HepG2 (cell line): ENCODE measurements at regions not wholly inside any gene's neighbourhood (a gene's known extent, or its start where the extent isn't known, plus 50 kb on each side); places are given as distances from the start of the nearest gene placed in this dataset.

Experiments used
- ATAC-seq: fragments of 200-7000 bp; cut with Tn5 transposase; 3 replicates; pipeline ENCODE4 v1.9.1; 2020; ENCODE audit warnings: mild to moderate bottlenecking, moderate library complexity
- BruUV-seq: library from RNA; stranded (reverse); fragments of 400-500 nt; replicated peaks from 2 replicates; lab custom pipeline; 2021; lab: Mats Ljungman, UMichigan
- CTCF ChIA-PET: fragments of 300-600 bp; formaldehyde crosslinking; extraction: SDS; loops from one replicate; lab custom pipeline; 2021; ENCODE audit warnings: low total read pairs, inconsistent platforms, low intra/inter-chr PET ratio; lab: Yijun Ruan, JAX
- POLR2A ChIA-PET: fragments of 350-600 bp; sonication (Branson Sonifier 250); formaldehyde crosslinking; loops from one replicate; lab custom pipeline; 2020; ENCODE audit warnings: antibody characterized with exemption, inconsistent platforms; lab: Yijun Ruan, JAX
- DNase-seq: peaks from one replicate; pipeline ENCODE4 v3.0.0-alpha.2; 2015; ENCODE audit warnings: low spot score
- FAIRE-seq: peaks from 3 replicates; lab custom pipeline; 2011; peaks lifted over from hg19 to GRCh38; lab: Jason Lieb, UNC
- H2AFZ ChIP-seq: one replicate; pipeline ENCODE4 v1.6.1; 2011; ENCODE audit warnings: low read length, inconsistent platforms
- H3K27ac ChIP-seq: fragments of 300-600 bp; 3 replicates; pipeline ENCODE4 v1.8.0; 2011; ENCODE audit warnings: mixed run types, mild to moderate bottlenecking, mixed read lengths, low read length, inconsistent platforms; ENCODE audit not compliant: insufficient read depth; ENCODE audit errors: extremely low read length
- H3K27me3 ChIP-seq, 2 experiments: fragments of 200-600 bp in 1 of 2; 2 replicates in 1 of 2; 3 replicates in 1 of 2; pipeline versions ENCODE4 v1.6.0 to v1.8.0; 2011; ENCODE audit warnings: low read length in 2 of 2, mild to moderate bottlenecking in 2 of 2, moderate library complexity in 2 of 2, inconsistent platforms in 1 of 2; ENCODE audit not compliant: insufficient read depth in 2 of 2, control insufficient read depth in 1 of 2
- H3K36me3 ChIP-seq, 2 experiments: fragments of 200-600 bp in 1 of 2; replicated peaks in 1 of 2; 2 replicates in 1 of 2; 3 replicates in 1 of 2; pipeline versions ENCODE4 v1.5.1 to v1.8.0; 2011; ENCODE audit warnings: low read length in 2 of 2, inconsistent platforms in 1 of 2; ENCODE audit not compliant: insufficient read depth in 2 of 2, control insufficient read depth in 1 of 2
- H3K4me1 ChIP-seq: 2 replicates; pipeline ENCODE4 v1.5.1; 2012; ENCODE audit warnings: low read length, inconsistent platforms; ENCODE audit not compliant: insufficient read depth
- H3K4me2 ChIP-seq: 2 replicates; pipeline ENCODE4 v1.6.0; 2011; ENCODE audit warnings: low read depth, low read length, inconsistent platforms
- H3K4me3 ChIP-seq, 3 experiments: fragments of 200-600 bp in 1 of 3; sonication (generic), shearing (Covaris generic) in 1 of 3; replicated peaks in 1 of 3; 2 replicates each; pipeline ENCODE4 v1.5.1; 2011 to 2016; ENCODE audit warnings: low read length in 3 of 3, inconsistent platforms in 2 of 3, low read depth in 2 of 3, mild to moderate bottlenecking in 2 of 3, control low read depth in 1 of 3, mixed read lengths in 1 of 3; ENCODE audit not compliant: insufficient read depth in 1 of 3
- H3K79me2 ChIP-seq: one replicate; pipeline ENCODE4 v1.6.1; 2011; ENCODE audit warnings: low read length, inconsistent platforms; ENCODE audit not compliant: insufficient read depth
- H3K9ac ChIP-seq: 2 replicates; pipeline ENCODE4 v1.6.0; 2011; ENCODE audit warnings: mild to moderate bottlenecking, low read depth, low read length, inconsistent platforms; ENCODE audit not compliant: insufficient read depth
- H3K9me3 ChIP-seq: 2 replicates; pipeline ENCODE4 v1.5.1; 2012; ENCODE audit warnings: mild to moderate bottlenecking, low read length
- H4K20me1 ChIP-seq: 2 replicates; pipeline ENCODE4 v1.6.0; 2011; ENCODE audit warnings: inconsistent platforms, mild to moderate bottlenecking, low read length, moderate library complexity; ENCODE audit not compliant: insufficient read depth
- CBFB ChIP-seq: sonication (generic); formaldehyde crosslinking; IDR thresholded peaks from 2 replicates; pipeline ENCODE4 v1.4.0; 2020; ENCODE audit warnings: missing genetic modification reagents
- CHCHD3 ChIP-seq: sonication (generic); formaldehyde crosslinking; IDR thresholded peaks from 2 replicates; pipeline ENCODE4 v1.8.0; 2022; ENCODE audit warnings: mild to moderate bottlenecking, missing genetic modification reagents, moderate library complexity
- FOXM1 ChIP-seq: sonication (generic); formaldehyde crosslinking; IDR thresholded peaks from 2 replicates; pipeline ENCODE4 v1.5.0; 2020; ENCODE audit warnings: missing genetic modification reagents
- HHEX ChIP-seq: IDR thresholded peaks from 2 replicates; pipeline ENCODE4 v1.6.1; 2016; ENCODE audit warnings: control low read depth
- KDM3A ChIP-seq: IDR thresholded peaks from 2 replicates; pipeline ENCODE4 v1.6.1; 2018; ENCODE audit warnings: low read depth, missing compliant biosample characterization
- KDM5A ChIP-seq: fragments of 200-600 bp; sonication (generic); IDR thresholded peaks from 2 replicates; pipeline ENCODE4 v1.7.0; 2018; ENCODE audit warnings: antibody characterized with exemption, mild to moderate bottlenecking, low read length, borderline replicate concordance
- MAFF ChIP-seq: IDR thresholded peaks from 2 replicates; pipeline ENCODE4 v1.6.1; 2011; ENCODE audit warnings: low read depth, low read length, improper control_type of control experiment
- MAFG ChIP-seq: sonication (generic); formaldehyde crosslinking; IDR thresholded peaks from 2 replicates; pipeline ENCODE4 v1.5.1; 2020; ENCODE audit warnings: mild to moderate bottlenecking, missing genetic modification reagents
- MAFK ChIP-seq, 2 experiments: IDR thresholded peaks in 1 of 2; conservative IDR thresholded peaks in 1 of 2; 2 replicates each; pipeline ENCODE4 v1.6.1; 2011; ENCODE audit warnings: improper control_type of control experiment in 2 of 2, low read length in 2 of 2
- MTA1 ChIP-seq: sonication (generic); formaldehyde crosslinking; IDR thresholded peaks from 2 replicates; pipeline ENCODE4 v1.4.0; 2020; ENCODE audit warnings: missing genetic modification reagents, mild to moderate bottlenecking, borderline replicate concordance
- PHF8 ChIP-seq: sonication (generic); formaldehyde crosslinking; IDR thresholded peaks from 2 replicates; pipeline ENCODE4 v1.5.0; 2020; ENCODE audit warnings: missing genetic modification reagents
- POGZ ChIP-seq: sonication (generic); formaldehyde crosslinking; IDR thresholded peaks from 2 replicates; pipeline ENCODE4 v1.4.0; 2020; ENCODE audit warnings: mild to moderate bottlenecking, missing genetic modification reagents
- SIN3B ChIP-seq: fragments of 150-350 bp; IDR thresholded peaks from 2 replicates; pipeline ENCODE4 v1.6.1; 2014; ENCODE audit warnings: low read length
- SP140L ChIP-seq: sonication (generic); formaldehyde crosslinking; IDR thresholded peaks from 2 replicates; pipeline ENCODE4 v1.4.0; 2020; ENCODE audit warnings: missing genetic modification reagents, borderline replicate concordance
- ZFP1 ChIP-seq: IDR thresholded peaks from 2 replicates; pipeline ENCODE4 v1.6.1; 2016
- ZFP36L2 ChIP-seq: sonication (generic); formaldehyde crosslinking; IDR thresholded peaks from 2 replicates; pipeline ENCODE4 v1.4.0; 2020; ENCODE audit warnings: missing genetic modification reagents
- ZKSCAN1 ChIP-seq: fragments of 150-350 bp; IDR thresholded peaks from 2 replicates; pipeline ENCODE4 v1.6.1; 2014; ENCODE audit warnings: low read length
- ZNF547 ChIP-seq: sonication (generic); formaldehyde crosslinking; IDR thresholded peaks from 2 replicates; pipeline ENCODE4 v1.5.1; 2020; ENCODE audit warnings: mild to moderate bottlenecking, missing genetic modification reagents
- ZNF558 ChIP-seq: sonication (generic); formaldehyde crosslinking; IDR thresholded peaks from 2 replicates; pipeline ENCODE4 v1.9.0; 2022; ENCODE audit warnings: mild to moderate bottlenecking, missing genetic modification reagents, borderline replicate concordance
- WGBS: methylation state at CpG from one replicate; pipeline ENCODE4 v1.1.6; 2017; ENCODE audit warnings: low lambda C conversion rate; 5-methylcytosine and 5-hydroxymethylcytosine counted together
- in situ Hi-C: cut with HindIII; loops from 2 replicates; pipeline ENCODE4 v1.10.0; 2017; ENCODE audit warnings: low pct_unique_long_range_greater_than_20kb; ENCODE audit not compliant: extremely low pct_ligation_motif_present
- intact Hi-C: fragments of 100-400 bp; cut with micrococcal nuclease; formaldehyde crosslinking; loops from one replicate; pipeline ENCODE4 v1.10.0; 2022; ENCODE audit not compliant: unreplicated experiment
- TF ChIP-seq, protein P1 (sequence below): sonication (generic); formaldehyde crosslinking; IDR thresholded peaks from 2 replicates; pipeline ENCODE4 v1.4.0; 2020; ENCODE audit warnings: missing genetic modification reagents
- TF ChIP-seq, protein P2 (sequence below): sonication (generic); formaldehyde crosslinking; IDR thresholded peaks from 2 replicates; pipeline ENCODE4 v1.5.0; 2020; ENCODE audit warnings: missing genetic modification reagents
- TF ChIP-seq, protein P3 (sequence below): sonication (generic); formaldehyde crosslinking; IDR thresholded peaks from 2 replicates; pipeline ENCODE4 v1.8.1; 2023; ENCODE audit warnings: missing genetic modification reagents, inconsistent platforms, borderline replicate concordance

DNA sequence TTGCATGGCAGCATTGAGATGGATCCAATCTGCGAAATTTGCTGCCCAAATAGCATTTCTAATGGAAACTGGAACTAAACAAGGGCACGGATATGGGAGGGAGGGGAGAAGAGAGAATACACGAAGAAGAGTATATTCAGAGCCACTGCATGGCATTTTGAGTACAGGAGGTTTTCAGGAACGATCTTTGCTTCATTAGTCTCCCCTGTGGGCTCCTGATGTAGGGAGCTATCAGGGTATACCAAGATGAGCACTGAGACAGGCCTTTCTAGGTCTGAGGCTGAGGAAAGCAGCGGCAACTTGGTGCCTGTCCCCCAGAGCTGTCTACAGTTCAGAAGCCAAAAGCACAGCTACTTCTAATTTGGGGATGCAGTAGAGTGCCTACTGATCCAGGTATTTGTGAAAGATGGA lies 257.7 kb upstream of the PMFBP1 start (continued):
- no peak for TF ChIP-seq HHEX (CRISPR knock-in tag)
- TF ChIP-seq, protein P1, sequence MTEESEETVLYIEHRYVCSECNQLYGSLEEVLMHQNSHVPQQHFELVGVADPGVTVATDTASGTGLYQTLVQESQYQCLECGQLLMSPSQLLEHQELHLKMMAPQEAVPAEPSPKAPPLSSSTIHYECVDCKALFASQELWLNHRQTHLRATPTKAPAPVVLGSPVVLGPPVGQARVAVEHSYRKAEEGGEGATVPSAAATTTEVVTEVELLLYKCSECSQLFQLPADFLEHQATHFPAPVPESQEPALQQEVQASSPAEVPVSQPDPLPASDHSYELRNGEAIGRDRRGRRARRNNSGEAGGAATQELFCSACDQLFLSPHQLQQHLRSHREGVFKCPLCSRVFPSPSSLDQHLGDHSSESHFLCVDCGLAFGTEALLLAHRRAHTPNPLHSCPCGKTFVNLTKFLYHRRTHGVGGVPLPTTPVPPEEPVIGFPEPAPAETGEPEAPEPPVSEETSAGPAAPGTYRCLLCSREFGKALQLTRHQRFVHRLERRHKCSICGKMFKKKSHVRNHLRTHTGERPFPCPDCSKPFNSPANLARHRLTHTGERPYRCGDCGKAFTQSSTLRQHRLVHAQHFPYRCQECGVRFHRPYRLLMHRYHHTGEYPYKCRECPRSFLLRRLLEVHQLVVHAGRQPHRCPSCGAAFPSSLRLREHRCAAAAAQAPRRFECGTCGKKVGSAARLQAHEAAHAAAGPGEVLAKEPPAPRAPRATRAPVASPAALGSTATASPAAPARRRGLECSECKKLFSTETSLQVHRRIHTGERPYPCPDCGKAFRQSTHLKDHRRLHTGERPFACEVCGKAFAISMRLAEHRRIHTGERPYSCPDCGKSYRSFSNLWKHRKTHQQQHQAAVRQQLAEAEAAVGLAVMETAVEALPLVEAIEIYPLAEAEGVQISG = no peak
- TF ChIP-seq SIN3B = no peak
- TF ChIP-seq, protein P2, sequence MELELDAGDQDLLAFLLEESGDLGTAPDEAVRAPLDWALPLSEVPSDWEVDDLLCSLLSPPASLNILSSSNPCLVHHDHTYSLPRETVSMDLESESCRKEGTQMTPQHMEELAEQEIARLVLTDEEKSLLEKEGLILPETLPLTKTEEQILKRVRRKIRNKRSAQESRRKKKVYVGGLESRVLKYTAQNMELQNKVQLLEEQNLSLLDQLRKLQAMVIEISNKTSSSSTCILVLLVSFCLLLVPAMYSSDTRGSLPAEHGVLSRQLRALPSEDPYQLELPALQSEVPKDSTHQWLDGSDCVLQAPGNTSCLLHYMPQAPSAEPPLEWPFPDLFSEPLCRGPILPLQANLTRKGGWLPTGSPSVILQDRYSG (CRISPR knock-in tag) = no peak
- no peak for TF ChIP-seq PHF8 (CRISPR knock-in tag)
- no peak for TF ChIP-seq POGZ (CRISPR knock-in tag)
- no peak for TF ChIP-seq ZNF547
- no peak for TF ChIP-seq MAFK (conservative IDR thresholded peaks at IDR 0.05 in 1 of 2, IDR thresholded peaks at IDR 0.05 in 1 of 2; ENCODE audit: low read length in 2 of 2)
- TF ChIP-seq ZFP36L2 = no peak

DNA sequence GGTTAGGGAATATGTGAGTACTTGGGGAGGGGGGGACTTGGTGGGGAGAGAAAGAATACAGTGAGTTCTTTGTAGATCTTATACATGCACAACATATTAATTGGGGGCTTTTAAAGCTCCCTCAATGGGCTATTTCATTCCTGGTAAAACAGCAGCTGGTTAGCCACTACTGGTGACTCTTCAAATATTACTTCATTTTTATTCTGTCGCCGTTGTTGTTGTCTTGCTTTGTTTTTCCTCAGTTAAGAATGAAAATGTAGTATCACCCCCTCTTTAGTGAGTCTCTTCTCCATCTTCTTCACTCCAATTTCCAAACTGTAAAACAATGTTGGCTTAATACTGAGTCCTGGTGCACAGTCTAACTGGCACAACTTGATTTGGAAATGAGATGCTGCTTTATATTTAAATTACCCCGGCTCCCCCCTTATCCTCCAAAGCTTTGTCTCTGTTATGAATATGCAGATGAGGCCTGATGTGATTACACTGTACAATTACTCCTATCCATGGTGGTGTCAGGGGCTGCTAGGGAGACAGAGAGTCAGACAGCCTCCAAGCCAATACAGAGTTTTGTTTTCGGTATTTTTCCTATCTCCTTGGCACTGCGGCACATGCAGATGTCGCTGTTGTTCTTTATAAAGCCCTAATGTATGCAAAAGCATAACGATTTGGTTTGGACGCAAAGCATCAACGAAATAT lies 256.9 kb upstream of the PMFBP1 start:
- Histone ChIP-seq H3K9ac (no peak overlapping the region), H3K27ac (no peak overlapping the region), H3K4me2 (no peak overlapping the region), H3K4me3 (no peak overlapping the region), H3K4me1 (no peaks in the 10 kb centered on the region), H3K36me3 (peaks cover 0 to 3% of the 10 kb centered on the region in 2 experiments; a peak in 2 of 5 replicates), H2AFZ (no peak overlapping the region), H3K79me2 (no peaks in the 10 kb centered on the region), H3K27me3 (no peaks in the 10 kb centered on the region), H4K20me1 (no peaks in the 10 kb centered on the region), H3K9me3 (peaks cover 8% of the 10 kb centered on the region)
- ATAC-seq (no peak), DNase-seq (no peak), FAIRE-seq (no peak)
- ChIA-PET CTCF (no interaction called here), POLR2A (no interaction called here)
- intact Hi-C loops (no loop called here), in situ Hi-C loops (no loop called here)
- 87% methylated on average over 9 of the region's 9 CpGs for WGBS
- no TSS peak for BruUV-seq
- TF ChIP-seq ZFP1 (no peak), FOXM1 (CRISPR knock-in tag) (no peak), SP140L (CRISPR knock-in tag) (no peak), CHCHD3 (CRISPR knock-in tag) (no peak), ZNF558 (no peak), ZKSCAN1 (no peak), MAFG (CRISPR knock-in tag) (no peak), CBFB (CRISPR knock-in tag) (no peak), KDM5A (no peak), KDM3A (CRISPR knock-in tag) (no peak), MAFF (no peak), MTA1 (CRISPR knock-in tag) (no peak)
- TF ChIP-seq, protein P3, sequence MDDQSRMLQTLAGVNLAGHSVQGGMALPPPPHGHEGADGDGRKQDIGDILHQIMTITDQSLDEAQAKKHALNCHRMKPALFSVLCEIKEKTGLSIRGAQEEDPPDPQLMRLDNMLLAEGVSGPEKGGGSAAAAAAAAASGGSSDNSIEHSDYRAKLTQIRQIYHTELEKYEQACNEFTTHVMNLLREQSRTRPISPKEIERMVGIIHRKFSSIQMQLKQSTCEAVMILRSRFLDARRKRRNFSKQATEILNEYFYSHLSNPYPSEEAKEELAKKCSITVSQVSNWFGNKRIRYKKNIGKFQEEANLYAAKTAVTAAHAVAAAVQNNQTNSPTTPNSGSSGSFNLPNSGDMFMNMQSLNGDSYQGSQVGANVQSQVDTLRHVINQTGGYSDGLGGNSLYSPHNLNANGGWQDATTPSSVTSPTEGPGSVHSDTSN (CRISPR knock-in tag) = no peak
